ENCODE measurements at regions not wholly inside any gene's neighbourhood (a gene's known extent, or its start where the extent isn't known, plus 50 kb on each side); places are given as distances from the start of the nearest gene placed in this dataset.

DNA sequence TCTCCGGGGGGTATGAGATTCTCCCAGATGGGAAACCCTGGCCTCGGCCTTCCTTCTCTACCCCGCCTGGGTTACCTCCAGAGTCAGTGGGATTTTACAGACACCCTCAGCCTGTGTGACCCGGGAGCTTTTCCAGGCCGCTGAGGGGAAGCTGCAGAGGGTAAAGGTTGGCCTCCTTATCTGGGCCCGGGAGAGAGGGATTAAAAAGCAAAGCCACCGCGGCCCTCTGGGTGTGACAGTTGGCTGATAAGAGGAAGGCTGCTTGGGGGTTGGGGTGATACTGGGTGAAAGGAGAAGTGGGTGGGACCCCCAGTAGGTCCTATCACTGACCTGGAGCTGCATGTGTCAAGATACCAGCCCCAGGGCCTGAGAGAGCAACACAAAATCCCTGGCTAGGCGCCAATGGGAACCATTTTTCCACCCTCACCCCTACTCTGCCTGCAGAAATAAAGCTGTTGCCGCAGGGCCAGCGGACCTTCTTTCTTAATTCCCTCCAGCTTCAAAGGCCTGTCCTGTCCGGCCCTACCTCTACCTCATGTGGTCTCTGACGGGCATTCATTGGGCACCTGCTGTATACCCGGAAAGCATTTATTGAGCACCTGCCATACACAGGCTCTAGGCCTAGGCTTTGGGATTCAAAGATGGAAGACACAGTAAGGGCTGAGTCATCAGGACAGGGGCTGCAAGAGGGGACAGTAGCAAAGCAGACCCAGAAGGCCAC lies 77.6 kb upstream of the GSE1 start (continued):
- TF ChIP-seq MAZ (IDR thresholded peaks at IDR 0.05; ENCODE audit: borderline replicate concordance, low read depth, low read length): no peak; the same call in 1 of the 2 replicates
- peak; percentile 52; the same call in 1 of the 2 replicates for TF ChIP-seq MAZ (CRISPR knock-in tag; IDR thresholded peaks at IDR 0.05; ENCODE audit: low read depth)
- no peak for TF ChIP-seq NCOA5 (CRISPR knock-in tag; IDR thresholded peaks at IDR 0.05)
- TF ChIP-seq, protein P1, sequence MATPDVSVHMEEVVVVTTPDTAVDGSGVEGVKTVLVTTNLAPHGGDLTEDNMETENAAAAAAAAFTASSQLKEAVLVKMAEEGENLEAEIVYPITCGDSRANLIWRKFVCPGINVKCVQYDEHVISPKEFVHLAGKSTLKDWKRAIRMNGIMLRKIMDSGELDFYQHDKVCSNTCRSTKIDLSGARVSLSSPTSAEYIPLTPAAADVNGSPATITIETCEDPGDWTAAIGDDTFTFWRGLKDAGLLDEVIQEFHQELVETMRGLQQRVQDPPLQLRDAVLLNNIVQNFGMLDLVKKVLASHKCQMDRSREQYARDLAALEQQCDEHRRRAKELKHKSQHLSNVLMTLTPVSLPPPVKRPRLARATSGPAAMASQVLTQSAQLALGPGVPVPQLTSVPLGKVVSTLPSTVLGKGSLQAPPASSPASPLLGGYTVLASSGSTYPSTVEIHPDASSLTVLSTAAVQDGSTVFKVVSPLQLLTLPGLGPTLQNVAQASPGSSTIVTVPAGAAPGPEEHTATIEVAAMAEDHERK (CRISPR knock-in tag; IDR thresholded peaks at IDR 0.05; ENCODE audit: low read depth): 0 out of 2 replicates have a peak, but pooled peaks have one; percentile 12
- TF ChIP-seq ZNF761 (CRISPR knock-in tag; conservative IDR thresholded peaks at IDR 0.05): peak; percentile 59; the same call in 1 of the 2 replicates
- peak; percentile 50; the same call in 1 of the 2 replicates for TF ChIP-seq ZSCAN9 (CRISPR knock-in tag; IDR thresholded peaks at IDR 0.05; ENCODE audit: borderline replicate concordance)
- TF ChIP-seq MBD4 (IDR thresholded peaks at IDR 0.05; ENCODE audit: borderline replicate concordance, low read length): no peak
- TF ChIP-seq NFYC (CRISPR knock-in tag; IDR thresholded peaks at IDR 0.05): peak; percentile 53; the same call in 1 of the 2 replicates
- TF ChIP-seq HDAC6 (IDR thresholded peaks at IDR 0.05; ENCODE audit: low read depth, low read length): no peak
- TF ChIP-seq GABPA (IDR thresholded peaks at IDR 0.05; ENCODE audit: low read depth, low read length): no peak
- TF ChIP-seq GABPA (CRISPR knock-in tag; IDR thresholded peaks at IDR 0.05; ENCODE audit: low read depth): peak; percentile 61
- TF ChIP-seq, protein P2, sequence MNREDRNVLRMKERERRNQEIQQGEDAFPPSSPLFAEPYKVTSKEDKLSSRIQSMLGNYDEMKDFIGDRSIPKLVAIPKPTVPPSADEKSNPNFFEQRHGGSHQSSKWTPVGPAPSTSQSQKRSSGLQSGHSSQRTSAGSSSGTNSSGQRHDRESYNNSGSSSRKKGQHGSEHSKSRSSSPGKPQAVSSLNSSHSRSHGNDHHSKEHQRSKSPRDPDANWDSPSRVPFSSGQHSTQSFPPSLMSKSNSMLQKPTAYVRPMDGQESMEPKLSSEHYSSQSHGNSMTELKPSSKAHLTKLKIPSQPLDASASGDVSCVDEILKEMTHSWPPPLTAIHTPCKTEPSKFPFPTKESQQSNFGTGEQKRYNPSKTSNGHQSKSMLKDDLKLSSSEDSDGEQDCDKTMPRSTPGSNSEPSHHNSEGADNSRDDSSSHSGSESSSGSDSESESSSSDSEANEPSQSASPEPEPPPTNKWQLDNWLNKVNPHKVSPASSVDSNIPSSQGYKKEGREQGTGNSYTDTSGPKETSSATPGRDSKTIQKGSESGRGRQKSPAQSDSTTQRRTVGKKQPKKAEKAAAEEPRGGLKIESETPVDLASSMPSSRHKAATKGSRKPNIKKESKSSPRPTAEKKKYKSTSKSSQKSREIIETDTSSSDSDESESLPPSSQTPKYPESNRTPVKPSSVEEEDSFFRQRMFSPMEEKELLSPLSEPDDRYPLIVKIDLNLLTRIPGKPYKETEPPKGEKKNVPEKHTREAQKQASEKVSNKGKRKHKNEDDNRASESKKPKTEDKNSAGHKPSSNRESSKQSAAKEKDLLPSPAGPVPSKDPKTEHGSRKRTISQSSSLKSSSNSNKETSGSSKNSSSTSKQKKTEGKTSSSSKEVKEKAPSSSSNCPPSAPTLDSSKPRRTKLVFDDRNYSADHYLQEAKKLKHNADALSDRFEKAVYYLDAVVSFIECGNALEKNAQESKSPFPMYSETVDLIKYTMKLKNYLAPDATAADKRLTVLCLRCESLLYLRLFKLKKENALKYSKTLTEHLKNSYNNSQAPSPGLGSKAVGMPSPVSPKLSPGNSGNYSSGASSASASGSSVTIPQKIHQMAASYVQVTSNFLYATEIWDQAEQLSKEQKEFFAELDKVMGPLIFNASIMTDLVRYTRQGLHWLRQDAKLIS (CRISPR knock-in tag; IDR thresholded peaks at IDR 0.05): no peak
- no peak for TF ChIP-seq SRSF4 (IDR thresholded peaks at IDR 0.05; ENCODE audit: low read depth, low read length, poor library complexity, severe bottlenecking)
- TF ChIP-seq MXD4 (CRISPR knock-in tag; IDR thresholded peaks at IDR 0.05): peak; percentile 68
- TF ChIP-seq HES4 (CRISPR knock-in tag; IDR thresholded peaks at IDR 0.05; ENCODE audit: borderline replicate concordance): peak; percentile 62; the same call in 1 of the 2 replicates
- TF ChIP-seq, protein P3, sequence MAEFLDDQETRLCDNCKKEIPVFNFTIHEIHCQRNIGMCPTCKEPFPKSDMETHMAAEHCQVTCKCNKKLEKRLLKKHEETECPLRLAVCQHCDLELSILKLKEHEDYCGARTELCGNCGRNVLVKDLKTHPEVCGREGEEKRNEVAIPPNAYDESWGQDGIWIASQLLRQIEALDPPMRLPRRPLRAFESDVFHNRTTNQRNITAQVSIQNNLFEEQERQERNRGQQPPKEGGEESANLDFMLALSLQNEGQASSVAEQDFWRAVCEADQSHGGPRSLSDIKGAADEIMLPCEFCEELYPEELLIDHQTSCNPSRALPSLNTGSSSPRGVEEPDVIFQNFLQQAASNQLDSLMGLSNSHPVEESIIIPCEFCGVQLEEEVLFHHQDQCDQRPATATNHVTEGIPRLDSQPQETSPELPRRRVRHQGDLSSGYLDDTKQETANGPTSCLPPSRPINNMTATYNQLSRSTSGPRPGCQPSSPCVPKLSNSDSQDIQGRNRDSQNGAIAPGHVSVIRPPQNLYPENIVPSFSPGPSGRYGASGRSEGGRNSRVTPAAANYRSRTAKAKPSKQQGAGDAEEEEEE (CRISPR knock-in tag; IDR thresholded peaks at IDR 0.05; ENCODE audit: borderline replicate concordance): no peak
- TF ChIP-seq KMT2A (CRISPR knock-in tag; IDR thresholded peaks at IDR 0.05): peak; percentile 89
- no peak for TF ChIP-seq PCBP2 (optimal IDR thresholded peaks at IDR 0.05; ENCODE audit: low read depth, low read length, poor library complexity, severe bottlenecking)
- peak; percentile 96 for TF ChIP-seq SAP130 (CRISPR knock-in tag; IDR thresholded peaks at IDR 0.05; ENCODE audit: low read depth)
- no peak; the same call in 1 of the 2 replicates for TF ChIP-seq ARNT2 (CRISPR knock-in tag; IDR thresholded peaks at IDR 0.05; ENCODE audit: low read depth)
- TF ChIP-seq SMYD3 (CRISPR knock-in tag; IDR thresholded peaks at IDR 0.05): peak; percentile 54; the same call in 1 of the 2 replicates
- TF ChIP-seq ZFP1 (CRISPR knock-in tag; IDR thresholded peaks at IDR 0.05): no peak
- no peak for TF ChIP-seq FOXA1 (IDR thresholded peaks at IDR 0.05)
- peak; percentile 75 for TF ChIP-seq FOXA1 (CRISPR knock-in tag; IDR thresholded peaks at IDR 0.05)
- TF ChIP-seq MEF2D (CRISPR knock-in tag; IDR thresholded peaks at IDR 0.05): 0 out of 2 replicates have a peak, but pooled peaks have one; percentile 45
